OCI-LY3 (cell line): ENCODE measurements at regions not wholly inside any gene's neighbourhood (a gene's known extent, or its start where the extent isn't known, plus 50 kb on each side); places are given as distances from the start of the nearest gene placed in this dataset.

Experiments
- CTCF ChIP-seq: fragments of 200-600, 300-600 bp; sonication (generic); IDR thresholded peaks from 2 replicates; pipeline ENCODE4 v1.5.1; 2014; ENCODE audit warnings: antibody characterized with exemption, low read length, low read depth
- EZH2phosphoT487 ChIP-seq: fragments of 200-600 bp; shearing (Covaris generic); IDR thresholded peaks from 2 replicates; pipeline ENCODE4 v1.6.1; 2018; ENCODE audit warnings: antibody characterized with exemption, mixed run types, low read depth

GRCh38 chr7:149673006-149673405 lies 100.4 kb downstream of the ZNF467 start:
- TF ChIP-seq EZH2phosphoT487 = no peak
- no peak for TF ChIP-seq CTCF
